K562 (cell line): ENCODE measurements at regions not wholly inside any gene's neighbourhood (a gene's known extent, or its start where the extent isn't known, plus 50 kb on each side); places are given as distances from the start of the nearest gene placed in this dataset.

Experiments
- ATF1 ChIP-seq, 2 experiments: fragments of 450-650 bp in 1 of 2; IDR thresholded peaks; 2 replicates each; pipeline ENCODE4 v1.6.1; 2016; ENCODE audit warnings: missing compliant biosample characterization in 1 of 2, missing genetic modification characterization in 1 of 2
- BACH1 ChIP-seq: fragments of 200-800 bp; sonication (Bioruptor generic); IDR thresholded peaks from 2 replicates; pipeline ENCODE4 v1.6.1; 2016; ENCODE audit warnings: missing genetic modification characterization, missing compliant biosample characterization
- GTF3C2 ChIP-seq: IDR thresholded peaks from 3 replicates; pipeline ENCODE4 v1.6.1; 2011; ENCODE audit warnings: borderline replicate concordance, mild to moderate bottlenecking, moderate library complexity; ENCODE audit not compliant: insufficient read length; ENCODE audit errors: extremely low read depth
- KLF16 ChIP-seq: IDR thresholded peaks from 2 replicates; pipeline ENCODE4 v1.6.1; 2016; ENCODE audit warnings: antibody characterized with exemption
- MEF2D ChIP-seq: conservative IDR thresholded peaks from 2 replicates; pipeline ENCODE4 v1.6.1; 2016; ENCODE audit warnings: low read depth, missing genetic modification characterization, missing compliant biosample characterization
- NEUROD1 ChIP-seq: fragments of 150-350 bp; IDR thresholded peaks from 2 replicates; pipeline ENCODE4 v1.6.1; 2014; ENCODE audit warnings: borderline replicate concordance, low read length, low read depth; ENCODE audit not compliant: partially characterized antibody
- NR0B1 ChIP-seq: fragments of 450-650 bp; IDR thresholded peaks from one replicate; pipeline ENCODE4 v1.6.1; 2018; ENCODE audit warnings: mild to moderate bottlenecking, moderate library complexity; ENCODE audit not compliant: partially characterized antibody
- SMC3 ChIP-seq: conservative IDR thresholded peaks from 2 replicates; pipeline ENCODE4 v1.6.1; 2011; ENCODE audit warnings: low read depth, low read length, improper control_type of control experiment; ENCODE audit not compliant: insufficient read depth
- STAT5A ChIP-seq: IDR thresholded peaks from 2 replicates; pipeline ENCODE4 v1.6.1; 2012; ENCODE audit warnings: low read length, inconsistent platforms, borderline replicate concordance
- TARDBP ChIP-seq: fragments of 450-650 bp; IDR thresholded peaks from 2 replicates; pipeline ENCODE4 v1.6.1; 2016
- TBP ChIP-seq: optimal IDR thresholded peaks from 2 replicates; pipeline ENCODE3; 2011; ENCODE audit warnings: low read depth, low read length, improper control_type of control experiment
- TCF15 ChIP-seq: fragments of 250-450 bp; sonication (Bioruptor Pico); IDR thresholded peaks from 2 replicates; pipeline ENCODE4 v1.8.0; 2022; ENCODE audit warnings: moderate library complexity, mild to moderate bottlenecking, inconsistent platforms
- TOE1 ChIP-seq, 2 experiments: fragments of 450-650 bp in 1 of 2; sonication (generic) in 1 of 2; formaldehyde crosslinking in 1 of 2; IDR thresholded peaks; 2 replicates each; pipeline versions ENCODE4 v1.7.1 to v1.8.0; 2016 to 2022; ENCODE audit warnings: borderline replicate concordance in 2 of 2, mild to moderate bottlenecking in 2 of 2, antibody characterized with exemption in 1 of 2, inconsistent platforms in 1 of 2, low read depth in 1 of 2, missing genetic modification reagents in 1 of 2, moderate library complexity in 1 of 2
- USF2 ChIP-seq: sonication (generic); formaldehyde crosslinking; IDR thresholded peaks from 2 replicates; pipeline ENCODE4 v1.5.0; 2020; ENCODE audit warnings: missing genetic modification reagents
- ZNF311 ChIP-seq: fragments of 250-450 bp; sonication (Bioruptor Pico); IDR thresholded peaks from 2 replicates; pipeline ENCODE4 v1.4.0; 2020; ENCODE audit warnings: mild to moderate bottlenecking, moderate library complexity
- ZNF398 ChIP-seq: fragments of 250-450 bp; sonication (Bioruptor Pico); IDR thresholded peaks from 2 replicates; pipeline ENCODE4 v1.8.0; 2021; ENCODE audit warnings: moderate library complexity, mild to moderate bottlenecking, inconsistent platforms
- ZNF584 ChIP-seq: fragments of 200-800 bp; sonication (Bioruptor generic); IDR thresholded peaks from 2 replicates; pipeline ENCODE4 v1.6.1; 2016; ENCODE audit warnings: low read depth, mild to moderate bottlenecking, missing genetic modification characterization, missing compliant biosample characterization
- ZNF785 ChIP-seq: fragments of 250-450 bp; sonication (Bioruptor Pico); IDR thresholded peaks from 2 replicates; pipeline ENCODE4 v1.4.0; 2020; ENCODE audit warnings: mild to moderate bottlenecking
- TF ChIP-seq, protein P1 (sequence below): fragments of 250-450 bp; sonication (Bioruptor Pico); IDR thresholded peaks from 2 replicates; pipeline ENCODE4 v1.8.0; 2021; ENCODE audit warnings: mild to moderate bottlenecking, moderate library complexity

DNA sequence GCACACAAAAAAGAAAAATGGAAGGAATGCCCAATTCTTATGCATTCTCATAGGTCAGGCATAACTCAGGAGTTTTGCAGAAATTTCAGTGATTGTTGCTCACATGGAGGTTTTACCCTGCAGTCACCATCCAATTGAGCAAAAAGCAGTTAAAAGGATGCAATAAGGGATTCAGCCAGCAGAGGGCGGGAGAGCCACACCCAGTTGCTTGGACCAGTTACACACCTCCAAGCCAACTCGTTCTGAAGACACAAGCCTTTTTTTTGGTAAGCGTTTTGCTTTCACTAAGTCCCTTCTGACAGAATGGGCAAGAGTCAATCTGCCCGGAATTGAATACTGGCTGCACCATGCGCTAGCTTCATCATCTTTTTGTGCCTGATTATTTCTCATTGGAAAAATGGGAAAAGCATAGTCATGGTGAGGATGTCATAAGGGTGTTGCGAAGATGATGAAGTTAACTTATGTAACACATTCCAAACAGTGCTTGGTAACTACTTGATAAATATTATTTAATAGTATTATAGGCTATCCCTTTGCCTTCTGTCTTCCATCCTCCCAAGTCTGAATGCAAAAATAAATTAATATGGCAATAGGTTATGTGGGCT, 154.4 kb upstream of the SGO1 start (continued):
- TF ChIP-seq ZNF785 (CRISPR knock-in tag) (no peak), TARDBP (no peak), TOE1 (IDR thresholded peaks at IDR 0.05; ENCODE audit: borderline replicate concordance) (no peak), TOE1 (CRISPR knock-in tag; IDR thresholded peaks at IDR 0.05; ENCODE audit: borderline replicate concordance, low read depth) (no peak), MEF2D (tag) (no peak), USF2 (CRISPR knock-in tag) (no peak), STAT5A (no peak), ZNF584 (CRISPR knock-in tag) (no peak), ZNF311 (CRISPR knock-in tag) (no peak), KLF16 (peak; percentile 32; the same call in 1 of the 2 replicates), ZNF398 (CRISPR knock-in tag) (no peak), SMC3 (peak; percentile 89), BACH1 (tag) (no peak), ATF1 (CRISPR knock-in tag; IDR thresholded peaks at IDR 0.05) (no peak), ATF1 (tag; IDR thresholded peaks at IDR 0.05) (no peak), NEUROD1 (no peak), GTF3C2 (no peak), TBP (no peak), NR0B1 (no peak), TCF15 (CRISPR knock-in tag) (no peak)
- TF ChIP-seq, protein P1, sequence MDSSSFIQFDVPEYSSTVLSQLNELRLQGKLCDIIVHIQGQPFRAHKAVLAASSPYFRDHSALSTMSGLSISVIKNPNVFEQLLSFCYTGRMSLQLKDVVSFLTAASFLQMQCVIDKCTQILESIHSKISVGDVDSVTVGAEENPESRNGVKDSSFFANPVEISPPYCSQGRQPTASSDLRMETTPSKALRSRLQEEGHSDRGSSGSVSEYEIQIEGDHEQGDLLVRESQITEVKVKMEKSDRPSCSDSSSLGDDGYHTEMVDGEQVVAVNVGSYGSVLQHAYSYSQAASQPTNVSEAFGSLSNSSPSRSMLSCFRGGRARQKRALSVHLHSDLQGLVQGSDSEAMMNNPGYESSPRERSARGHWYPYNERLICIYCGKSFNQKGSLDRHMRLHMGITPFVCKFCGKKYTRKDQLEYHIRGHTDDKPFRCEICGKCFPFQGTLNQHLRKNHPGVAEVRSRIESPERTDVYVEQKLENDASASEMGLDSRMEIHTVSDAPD: no peak
